A673 (cell line): ENCODE measurements at regions not wholly inside any gene's neighbourhood (a gene's known extent, or its start where the extent isn't known, plus 50 kb on each side); places are given as distances from the start of the nearest gene placed in this dataset.

Experiments used
- CTCF ChIP-seq: fragments of 300-800, 200-600 bp; sonication (generic); conservative IDR thresholded peaks from 2 replicates; pipeline ENCODE4 v1.5.1; 2017; ENCODE audit warnings: low read depth, mild to moderate bottlenecking, antibody characterized with exemption, low read length, moderate library complexity, mixed read lengths
- EZH2 ChIP-seq: fragments of 200-600 bp; sonication (generic); IDR thresholded peaks from 2 replicates; pipeline ENCODE4 v1.6.1; 2017; ENCODE audit warnings: borderline replicate concordance, low read depth, mild to moderate bottlenecking, mixed read lengths, antibody characterized with exemption, low read length; ENCODE audit not compliant: poor library complexity, severe bottlenecking

- TF ChIP-seq CTCF (no peak), EZH2 (no peak)
Measured at GRCh38 chr16:7211781-7212180, 120.9 kb upstream of the RBFOX1 start.
